H7 (cell line): ENCODE measurements at regions not wholly inside any gene's neighbourhood (a gene's known extent, or its start where the extent isn't known, plus 50 kb on each side); places are given as distances from the start of the nearest gene placed in this dataset.

Experiments
- DNase-seq: peaks from one replicate; pipeline ENCODE4 v3.0.0; 2012
- H3K27me3 ChIP-seq: 2 replicates; pipeline ENCODE4 v1.6.0; 2011; ENCODE audit warnings: mild to moderate bottlenecking, low read length; ENCODE audit not compliant: control insufficient read depth, insufficient read depth
- H3K36me3 ChIP-seq: replicated peaks from 2 replicates; pipeline ENCODE4 v1.5.1; 2011; ENCODE audit warnings: low read length; ENCODE audit not compliant: control insufficient read depth, insufficient read depth
- H3K4me3 ChIP-seq: 2 replicates; pipeline ENCODE4 v1.5.1; 2011; ENCODE audit warnings: low read depth, mild to moderate bottlenecking, control low read depth, low read length, moderate library complexity; ENCODE audit not compliant: insufficient read depth

- Histone ChIP-seq H3K36me3 (no peaks in the 10 kb centered on the region), H3K4me3 (no peak overlapping the region), H3K27me3 (no peaks in the 10 kb centered on the region)
- DNase-seq: no peak
Observed at GRCh38 chr7:91323626-91324158, 59.5 kb downstream of the FZD1 start.

- Histone ChIP-seq H3K4me3 (no peak overlapping the region), H3K36me3 (no peaks in the 10 kb centered on the region), H3K27me3 (no peaks in the 10 kb centered on the region)
- DNase-seq: no peak
Observed at GRCh38 chr7:91324663-91325062, 60.4 kb downstream of the FZD1 start.

DNA sequence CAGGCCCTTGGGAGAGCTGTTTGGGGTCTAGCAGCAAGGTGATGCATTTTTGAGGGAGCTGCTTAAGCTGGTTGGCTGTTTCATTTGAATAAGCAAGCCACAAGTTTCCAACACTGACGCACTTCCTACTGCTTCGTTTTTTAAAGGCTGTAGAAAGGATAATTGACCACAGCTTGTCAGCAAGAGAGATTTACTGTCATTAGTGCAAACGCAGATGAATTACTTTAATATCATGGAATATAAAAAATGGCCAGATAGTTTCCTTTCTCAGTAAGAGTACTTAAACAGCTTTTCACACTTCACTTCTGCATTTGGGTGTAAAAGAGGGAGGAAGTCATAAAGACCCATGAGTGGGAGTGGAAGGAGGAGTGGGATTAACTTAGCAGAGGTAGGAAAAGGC lies 61.5 kb downstream of the FZD1 start:
- Histone ChIP-seq H3K36me3 (no peaks in the 10 kb centered on the region), H3K4me3 (no peak overlapping the region), H3K27me3 (no peaks in the 10 kb centered on the region)
- DNase-seq: no peak

DNA sequence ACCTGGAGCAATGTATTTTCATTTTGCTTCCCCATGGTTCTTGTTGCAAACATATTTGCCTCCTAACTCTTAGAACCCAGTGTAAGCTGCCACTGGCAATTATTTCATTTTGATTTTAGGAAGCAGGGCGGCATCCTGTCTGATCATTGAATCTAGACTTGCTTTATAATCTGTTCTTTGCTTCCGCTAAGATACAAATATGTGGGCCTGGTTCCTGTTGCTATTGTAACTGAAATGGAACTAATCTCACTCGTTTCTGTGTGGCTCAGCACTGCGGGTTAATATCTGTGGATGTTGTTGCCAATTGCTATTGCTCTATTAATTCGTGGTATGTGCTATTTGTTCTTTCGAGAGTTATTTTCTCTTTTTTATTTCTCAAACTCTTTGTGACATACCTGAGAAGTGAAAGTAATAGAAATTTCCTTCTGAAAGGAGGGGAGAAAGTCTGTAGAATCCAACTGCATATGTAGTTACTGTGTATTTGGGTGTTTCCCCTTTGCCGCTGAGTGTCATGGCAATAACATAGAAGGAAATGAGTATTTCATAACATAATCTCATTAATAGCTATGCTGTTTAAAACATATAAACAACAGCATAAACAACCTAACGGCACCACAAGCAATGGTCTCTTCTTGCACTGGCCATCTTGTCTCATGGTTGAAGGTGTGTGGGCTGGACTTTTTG lies 62.4 kb downstream of the FZD1 start:
- no peak overlapping the region for H3K4me3 ChIP-seq
- DNase-seq: no peak

GRCh38 chr7:91327346-91327745 lies 63.1 kb downstream of the FZD1 start:
- DNase-seq: no peak
- Histone ChIP-seq H3K27me3 (no peaks in the 10 kb centered on the region), H3K4me3 (no peak overlapping the region), H3K36me3 (no peaks in the 10 kb centered on the region)

More for the DNA sequence above, 62.4 kb downstream of the FZD1 start:
- Histone ChIP-seq H3K27me3 (no peaks in the 10 kb centered on the region), H3K36me3 (no peaks in the 10 kb centered on the region)

DNA sequence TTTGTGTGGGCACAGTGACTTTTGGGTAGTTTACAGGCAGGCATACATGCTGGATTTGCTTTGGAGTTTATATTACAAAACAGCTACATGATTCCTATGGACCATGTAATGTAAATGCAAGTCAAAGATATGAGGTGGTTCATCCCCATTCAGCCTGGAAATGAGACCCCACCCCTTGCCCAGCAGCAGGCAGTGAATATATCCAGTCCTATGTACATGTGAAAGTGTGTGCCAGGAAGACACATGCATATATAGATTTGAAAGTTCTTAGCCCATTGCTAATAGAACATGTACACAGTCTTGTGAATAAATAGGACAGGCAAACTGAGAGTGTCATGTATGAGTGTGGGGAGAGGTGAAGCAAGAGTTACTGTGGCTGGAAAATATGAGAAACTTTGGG lies 65.3 kb downstream of the FZD1 start:
- Histone ChIP-seq H3K36me3 (no peaks in the 10 kb centered on the region), H3K27me3 (no peaks in the 10 kb centered on the region), H3K4me3 (no peak overlapping the region)
- no peak for DNase-seq

DNA sequence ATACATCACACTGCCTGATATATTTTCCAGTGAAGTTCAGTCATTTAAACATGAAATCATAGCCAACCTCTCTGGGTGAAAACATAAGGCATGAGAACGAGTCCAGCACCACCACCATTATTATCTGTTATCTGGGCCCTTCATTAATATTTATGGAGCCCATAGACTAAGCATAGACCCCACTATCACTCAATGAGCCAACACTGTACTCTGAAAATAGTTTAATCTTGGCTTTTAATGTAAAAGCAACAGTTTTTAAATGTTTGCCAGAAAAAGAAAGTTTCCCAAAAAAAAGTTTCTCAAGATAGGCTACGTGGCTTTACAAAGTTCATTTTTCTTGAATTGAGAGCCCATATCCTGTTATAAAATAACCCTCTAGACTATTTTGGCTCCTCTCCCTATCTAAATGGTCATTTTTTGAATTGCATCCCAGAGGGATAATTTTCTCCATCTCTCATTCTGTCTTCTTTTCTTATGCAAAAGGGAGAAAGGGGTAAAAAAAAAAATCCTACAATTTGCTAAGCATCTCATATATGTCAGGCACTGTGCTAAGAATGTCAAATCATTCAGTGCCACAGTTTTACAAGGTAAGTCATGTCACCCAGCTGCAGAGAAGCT lies 66.1 kb downstream of the FZD1 start:
- no peaks in the 10 kb centered on the region for H3K27me3 ChIP-seq
- no peaks in the 10 kb centered on the region for H3K36me3 ChIP-seq
- H3K4me3 ChIP-seq: no peak overlapping the region
- no peak for DNase-seq

DNA sequence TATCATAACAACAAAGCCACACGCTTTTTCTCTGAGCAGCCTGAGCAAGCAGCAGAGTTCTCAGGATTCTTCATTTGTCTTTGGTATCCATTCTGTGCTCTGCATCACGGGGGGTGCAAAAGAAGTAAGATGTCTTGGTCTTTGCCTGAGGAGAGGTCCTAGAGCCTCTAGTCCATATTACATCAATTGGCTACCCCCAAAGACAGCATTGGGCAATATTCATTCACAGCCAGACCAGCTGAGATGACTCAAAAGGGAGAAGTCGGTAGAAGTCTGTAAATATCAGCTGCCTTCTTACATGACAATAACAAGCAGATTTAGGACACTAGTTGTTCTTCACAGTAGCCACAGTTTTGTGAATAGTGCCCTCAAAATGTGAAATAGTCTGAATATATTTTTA lies 66.6 kb downstream of the FZD1 start:
- H3K27me3 ChIP-seq: no peaks in the 10 kb centered on the region
- H3K4me3 ChIP-seq: no peak overlapping the region
- DNase-seq: no peak
- H3K36me3 ChIP-seq: no peaks in the 10 kb centered on the region

DNA sequence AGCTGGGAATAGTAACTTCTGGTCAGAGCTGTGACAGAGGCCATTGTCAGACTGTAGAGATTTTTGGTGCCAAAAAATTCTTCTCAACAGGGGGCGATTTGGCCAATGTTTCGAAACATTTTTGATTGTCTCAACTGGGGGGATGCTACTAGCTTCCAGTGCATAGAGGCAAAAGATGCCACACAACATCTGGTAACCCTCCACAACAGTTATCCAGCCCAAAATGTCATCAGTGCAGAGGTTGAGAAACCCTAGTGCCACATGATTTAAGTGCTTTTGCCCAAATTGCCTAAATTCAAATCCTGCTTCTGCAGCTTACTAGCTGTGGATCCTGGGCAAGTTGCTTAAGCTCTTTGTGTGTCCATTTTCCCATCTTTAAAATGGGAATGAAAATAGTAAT lies 71.9 kb downstream of the FZD1 start:
- DNase-seq: no peak
- Histone ChIP-seq H3K4me3 (no peak overlapping the region), H3K36me3 (no peaks in the 10 kb centered on the region), H3K27me3 (no peaks in the 10 kb centered on the region)

DNA sequence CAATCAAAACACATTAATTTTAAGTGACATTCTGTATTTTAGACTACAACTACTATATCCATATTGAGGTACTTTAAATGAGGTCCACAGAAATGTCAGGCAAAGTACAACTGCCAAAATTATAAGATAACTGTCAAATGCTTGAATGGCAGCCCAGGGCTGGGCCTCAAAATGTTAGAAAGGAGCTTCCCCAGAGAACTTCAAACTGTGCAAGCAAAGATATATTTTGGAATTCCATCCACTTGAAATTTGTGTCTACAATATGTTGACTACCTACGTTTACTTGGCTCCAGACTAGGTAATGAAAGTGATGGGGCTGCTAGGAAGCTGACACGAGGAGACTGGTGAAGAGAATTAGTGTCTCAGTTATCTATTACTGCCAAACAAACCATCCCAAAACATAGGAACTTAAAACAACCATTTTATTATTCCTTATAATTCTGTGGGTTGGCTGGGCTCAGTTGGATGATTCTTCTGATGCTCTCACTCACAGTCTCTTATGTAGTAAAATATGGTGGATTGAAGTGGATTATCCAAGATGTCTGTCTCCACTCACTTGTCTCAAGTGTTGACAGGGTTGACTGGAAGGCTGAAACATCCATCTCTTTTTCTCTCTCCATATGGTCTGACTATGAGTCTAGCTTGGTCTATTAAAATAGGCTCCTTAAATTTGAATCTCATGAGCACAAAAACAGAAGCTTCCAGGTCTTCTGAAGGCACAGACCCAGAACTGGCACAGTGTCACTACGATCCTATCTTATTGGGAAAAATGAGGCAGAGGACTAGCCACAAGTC lies 74.2 kb downstream of the FZD1 start:
- no peak for DNase-seq
- no peaks in the 10 kb centered on the region for H3K36me3 ChIP-seq
- H3K4me3 ChIP-seq: no peak overlapping the region
- H3K27me3 ChIP-seq: no peaks in the 10 kb centered on the region

DNA sequence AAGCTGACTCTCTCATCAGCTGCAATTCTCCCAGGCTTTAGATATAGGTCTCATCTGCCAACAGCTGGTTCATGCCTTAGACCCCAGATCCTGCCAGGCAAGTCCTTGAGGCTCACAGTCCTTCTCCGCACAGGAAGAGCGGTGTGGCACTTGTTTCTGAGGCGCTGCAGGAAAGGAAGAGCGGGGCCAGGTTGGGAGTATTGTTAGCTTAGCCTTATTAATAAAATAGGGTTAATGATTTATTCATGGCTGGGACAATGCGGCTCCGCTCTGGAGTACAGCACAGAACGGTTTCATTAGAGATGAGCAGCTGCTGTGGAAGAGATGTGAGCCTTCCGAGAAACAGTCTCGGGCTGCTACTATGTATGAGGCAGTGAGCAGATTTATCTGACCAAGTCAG lies 78.1 kb downstream of the FZD1 start:
- DNase-seq: no peak
- Histone ChIP-seq H3K36me3 (no peaks in the 10 kb centered on the region), H3K4me3 (no peak overlapping the region), H3K27me3 (no peaks in the 10 kb centered on the region)

GRCh38 chr7:91343420-91343960 lies 79.3 kb downstream of the FZD1 start:
- no peaks in the 10 kb centered on the region for H3K36me3 ChIP-seq
- H3K4me3 ChIP-seq: no peak overlapping the region
- no peak for DNase-seq
- H3K27me3 ChIP-seq: no peaks in the 10 kb centered on the region

GRCh38 chr7:91343996-91344629 lies 79.9 kb downstream of the FZD1 start:
- peaks cover under 1% of the 10 kb centered on the region; the same call in 1 of the 2 replicates for H3K27me3 ChIP-seq
- no peak for DNase-seq
- H3K36me3 ChIP-seq: no peaks in the 10 kb centered on the region
- H3K4me3 ChIP-seq: no peak overlapping the region

DNA sequence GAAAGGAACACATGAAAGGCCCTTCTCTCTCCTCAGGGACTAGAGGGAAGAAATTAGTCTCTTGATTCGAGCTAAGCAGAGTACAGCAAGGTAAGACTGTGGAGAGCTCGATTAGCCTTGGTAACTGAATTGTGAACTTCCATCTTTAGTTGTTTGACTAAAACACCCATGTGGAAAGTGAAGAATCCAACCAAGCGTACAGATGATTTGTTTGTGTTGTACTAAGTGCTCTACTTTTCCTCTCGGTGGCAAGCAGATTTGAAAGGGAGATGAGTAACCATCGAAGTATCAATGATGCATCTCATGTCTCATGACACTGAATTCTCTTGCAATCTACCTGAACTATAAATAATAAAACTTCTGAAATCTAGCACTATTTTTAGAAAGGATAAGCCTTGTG lies 80.7 kb downstream of the FZD1 start:
- Histone ChIP-seq H3K36me3 (no peaks in the 10 kb centered on the region), H3K4me3 (no peak overlapping the region), H3K27me3 (peaks cover 6% of the 10 kb centered on the region)
- no peak for DNase-seq
